NCI-H2196 (cell line): ENCODE measurements at regions not wholly inside any gene's neighbourhood (a gene's known extent, or its start where the extent isn't known, plus 50 kb on each side); places are given as distances from the start of the nearest gene placed in this dataset.
"Not testable (repeated sequence)": the region's sequence is repeated elsewhere in the genome, so short reads cannot be mapped to it uniquely, and the experiment has no call there.

Source experiments
- DNase-seq: peaks from one replicate; lab custom pipeline; 2025; ENCODE audit not compliant: unreplicated experiment; lab: John Stamatoyannopoulos, UW

GRCh38 chr5:164472165-164472564 is 966.7 kb downstream of the MAT2B start:
- no peak for DNase-seq

- DNase-seq, result no peak
Measured at GRCh38 chr5:164475339-164475977, 970.0 kb downstream of the MAT2B start.

GRCh38 chr5:164481270-164481669 is 975.9 kb downstream of the MAT2B start:
- no peak for DNase-seq

GRCh38 chr5:164482351-164482750 is 976.9 kb downstream of the MAT2B start:
- DNase-seq, result no peak

GRCh38 chr5:164484948-164485347 is 979.5 kb downstream of the MAT2B start:
- DNase-seq, result no peak

- DNase-seq, result no peak
Measured at GRCh38 chr5:164487939-164488338, 982.5 kb downstream of the MAT2B start.

GRCh38 chr5:164497311-164498064 is 992.1 kb downstream of the MAT2B start:
- no peak for DNase-seq

GRCh38 chr5:164498438-164498837 is 993.0 kb downstream of the MAT2B start:
- no peak for DNase-seq

GRCh38 chr5:164500856-164501255 is 995.4 kb downstream of the MAT2B start:
- no peak for DNase-seq

- DNase-seq, result no peak
Measured at GRCh38 chr5:164501344-164501743, 995.9 kb downstream of the MAT2B start.

- DNase-seq, result peak; percentile 41
Measured at GRCh38 chr5:164504141-164504772, 998.8 kb downstream of the MAT2B start.

- no peak for DNase-seq
Measured at GRCh38 chr5:164505791-164506190, 1000.4 kb downstream of the MAT2B start.

- DNase-seq, result no peak
Measured at GRCh38 chr5:164518067-164518740, 1012.8 kb downstream of the MAT2B start.

- DNase-seq, result no peak
Measured at GRCh38 chr5:164518741-164519080, 1013.3 kb downstream of the MAT2B start.

GRCh38 chr5:164532235-164532900 is 1026.9 kb downstream of the MAT2B start:
- no peak for DNase-seq

GRCh38 chr5:164533426-164533825 is 1028.0 kb downstream of the MAT2B start:
- not testable (repeated sequence) for DNase-seq

- DNase-seq, result no peak
Measured at GRCh38 chr5:164540174-164540573, 1034.8 kb downstream of the MAT2B start.

- DNase-seq, result no peak
Measured at GRCh38 chr5:164545507-164545906, 1040.1 kb downstream of the MAT2B start.

GRCh38 chr5:164553851-164554250 is 1048.4 kb downstream of the MAT2B start:
- DNase-seq, result no peak

- no peak for DNase-seq
Measured at GRCh38 chr5:164555809-164556208, 1050.4 kb downstream of the MAT2B start.

- no peak for DNase-seq
Measured at GRCh38 chr5:164560216-164560615, 1054.8 kb downstream of the MAT2B start.
